ENCODE measurements at regions not wholly inside any gene's neighbourhood (a gene's known extent, or its start where the extent isn't known, plus 50 kb on each side); places are given as distances from the start of the nearest gene placed in this dataset.
"Not testable (repeated sequence)": the region's sequence is repeated elsewhere in the genome, so short reads cannot be mapped to it uniquely, and the experiment has no call there.

DNA sequence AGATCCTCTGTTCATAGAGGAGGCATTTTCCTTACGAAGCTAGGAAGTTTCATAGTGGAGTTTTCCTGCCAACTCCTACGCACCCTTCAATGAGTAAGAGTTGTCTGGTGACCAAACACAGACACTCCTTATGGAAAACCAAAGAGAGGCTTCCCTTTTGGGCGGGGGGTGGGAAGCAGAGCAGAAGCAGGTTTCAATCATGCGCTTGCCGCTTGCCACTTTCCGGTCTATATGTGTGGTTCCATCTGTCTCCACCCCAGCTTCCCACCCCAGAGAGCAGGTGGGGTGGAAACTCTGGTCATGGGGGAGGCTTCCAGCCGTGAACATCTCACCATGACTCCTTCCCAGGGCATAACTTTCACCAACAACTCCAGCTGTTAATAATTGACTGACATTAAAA is 68.8 kb upstream of the GRB10 start:
- no peak for TF ChIP-seq POLR2AphosphoS5 (IDR thresholded peaks at IDR 0.05; ENCODE audit: low read depth)
- no peak for TF ChIP-seq GABPA (IDR thresholded peaks at IDR 0.05; ENCODE audit: low read depth)
- no peak for TF ChIP-seq CTCF (IDR thresholded peaks at IDR 0.05; ENCODE audit: insufficient read depth, low read length)
- TF ChIP-seq, protein P1, sequence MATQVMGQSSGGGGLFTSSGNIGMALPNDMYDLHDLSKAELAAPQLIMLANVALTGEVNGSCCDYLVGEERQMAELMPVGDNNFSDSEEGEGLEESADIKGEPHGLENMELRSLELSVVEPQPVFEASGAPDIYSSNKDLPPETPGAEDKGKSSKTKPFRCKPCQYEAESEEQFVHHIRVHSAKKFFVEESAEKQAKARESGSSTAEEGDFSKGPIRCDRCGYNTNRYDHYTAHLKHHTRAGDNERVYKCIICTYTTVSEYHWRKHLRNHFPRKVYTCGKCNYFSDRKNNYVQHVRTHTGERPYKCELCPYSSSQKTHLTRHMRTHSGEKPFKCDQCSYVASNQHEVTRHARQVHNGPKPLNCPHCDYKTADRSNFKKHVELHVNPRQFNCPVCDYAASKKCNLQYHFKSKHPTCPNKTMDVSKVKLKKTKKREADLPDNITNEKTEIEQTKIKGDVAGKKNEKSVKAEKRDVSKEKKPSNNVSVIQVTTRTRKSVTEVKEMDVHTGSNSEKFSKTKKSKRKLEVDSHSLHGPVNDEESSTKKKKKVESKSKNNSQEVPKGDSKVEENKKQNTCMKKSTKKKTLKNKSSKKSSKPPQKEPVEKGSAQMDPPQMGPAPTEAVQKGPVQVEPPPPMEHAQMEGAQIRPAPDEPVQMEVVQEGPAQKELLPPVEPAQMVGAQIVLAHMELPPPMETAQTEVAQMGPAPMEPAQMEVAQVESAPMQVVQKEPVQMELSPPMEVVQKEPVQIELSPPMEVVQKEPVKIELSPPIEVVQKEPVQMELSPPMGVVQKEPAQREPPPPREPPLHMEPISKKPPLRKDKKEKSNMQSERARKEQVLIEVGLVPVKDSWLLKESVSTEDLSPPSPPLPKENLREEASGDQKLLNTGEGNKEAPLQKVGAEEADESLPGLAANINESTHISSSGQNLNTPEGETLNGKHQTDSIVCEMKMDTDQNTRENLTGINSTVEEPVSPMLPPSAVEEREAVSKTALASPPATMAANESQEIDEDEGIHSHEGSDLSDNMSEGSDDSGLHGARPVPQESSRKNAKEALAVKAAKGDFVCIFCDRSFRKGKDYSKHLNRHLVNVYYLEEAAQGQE (IDR thresholded peaks at IDR 0.05; ENCODE audit: insufficient replicate concordance, low read depth) = no peak
- TF ChIP-seq SPI1 (IDR thresholded peaks at IDR 0.05; ENCODE audit: borderline replicate concordance, low read depth) = no peak
- no peak overlapping the region for H3K27ac ChIP-seq (replicated peaks)
- no peak overlapping the region for H3K4me3 ChIP-seq (replicated peaks; ENCODE audit: insufficient read depth, low read length)
- no peaks in the 10 kb centered on the region for H3K27me3 ChIP-seq (ENCODE audit: insufficient read depth, poor library complexity, severe bottlenecking)
- DNase-seq (ENCODE audit: low read depth in 1 of 2, low spot score in 1 of 2) = no peak

DNA sequence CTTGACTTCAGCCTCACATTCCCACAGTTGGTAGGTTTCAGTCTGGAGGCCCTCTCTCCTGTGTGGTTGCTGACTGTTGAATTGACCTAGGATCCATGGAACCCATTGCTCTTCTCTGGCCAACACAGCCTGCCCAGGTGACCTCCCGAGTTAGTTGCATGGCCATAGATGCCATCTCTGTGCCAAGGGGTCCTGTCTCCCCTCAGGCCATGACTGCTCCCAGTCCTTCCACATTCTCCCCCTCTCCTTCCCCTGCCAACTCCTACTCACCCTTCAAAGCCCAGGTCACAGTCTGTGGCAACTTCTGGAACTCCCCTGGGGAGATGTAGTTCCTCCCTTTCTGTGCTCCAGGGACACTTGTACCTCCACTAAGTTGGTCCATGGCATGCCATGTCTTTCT is 67.3 kb upstream of the GRB10 start:
- Histone ChIP-seq H3K4me3 (replicated peaks; ENCODE audit: insufficient read depth, low read length) (no peak overlapping the region), H3K27ac (replicated peaks) (no peak overlapping the region), H3K27me3 (ENCODE audit: insufficient read depth, poor library complexity, severe bottlenecking) (no peaks in the 10 kb centered on the region)
- DNase-seq (ENCODE audit: low read depth in 1 of 2, low spot score in 1 of 2) = no peak
- TF ChIP-seq POLR2AphosphoS5 (IDR thresholded peaks at IDR 0.05; ENCODE audit: low read depth) = no peak
- TF ChIP-seq, protein P1 (IDR thresholded peaks at IDR 0.05; ENCODE audit: insufficient replicate concordance, low read depth) = no peak
- no peak for TF ChIP-seq GABPA (IDR thresholded peaks at IDR 0.05; ENCODE audit: low read depth)
- no peak for TF ChIP-seq SPI1 (IDR thresholded peaks at IDR 0.05; ENCODE audit: borderline replicate concordance, low read depth)
- no peak for TF ChIP-seq CTCF (IDR thresholded peaks at IDR 0.05; ENCODE audit: insufficient read depth, low read length)

- no peaks in the 10 kb centered on the region for H3K27me3 ChIP-seq (ENCODE audit: insufficient read depth, poor library complexity, severe bottlenecking)
- H3K4me3 ChIP-seq (replicated peaks; ENCODE audit: insufficient read depth, low read length) = no peak overlapping the region
- TF ChIP-seq GABPA (IDR thresholded peaks at IDR 0.05; ENCODE audit: low read depth) = no peak
- TF ChIP-seq POLR2AphosphoS5 (IDR thresholded peaks at IDR 0.05; ENCODE audit: low read depth) = no peak
- TF ChIP-seq CTCF (IDR thresholded peaks at IDR 0.05; ENCODE audit: insufficient read depth, low read length) = no peak
- no peak for TF ChIP-seq SPI1 (IDR thresholded peaks at IDR 0.05; ENCODE audit: borderline replicate concordance, low read depth)
- TF ChIP-seq, protein P1 (IDR thresholded peaks at IDR 0.05; ENCODE audit: insufficient replicate concordance, low read depth) = no peak
- H3K27ac ChIP-seq (replicated peaks) = no peak overlapping the region
- DNase-seq (ENCODE audit: low read depth in 1 of 2, low spot score in 1 of 2) = no peak
Observed at GRCh38 chr7:50848203-50848602, 65.5 kb upstream of the GRB10 start.

- not testable (repeated sequence) for DNase-seq (ENCODE audit: low read depth in 1 of 2, low spot score in 1 of 2); H3K4me3 ChIP-seq (replicated peaks; ENCODE audit: insufficient read depth, low read length); H3K27me3 ChIP-seq (ENCODE audit: insufficient read depth, poor library complexity, severe bottlenecking); H3K27ac ChIP-seq (replicated peaks)
Observed at GRCh38 chr7:50844861-50845260, 62.2 kb upstream of the GRB10 start.
